Keratinocyte (primary cell): ENCODE measurements at regions not wholly inside any gene's neighbourhood (a gene's known extent, or its start where the extent isn't known, plus 50 kb on each side); places are given as distances from the start of the nearest gene placed in this dataset.

Source experiments
- DNase-seq: peaks from one replicate; pipeline ENCODE4 v3.0.0-alpha.2; 2011; ENCODE audit warnings: low read depth, missing footprints, low spot score
- FAIRE-seq: peaks from 2 replicates; lab custom pipeline; 2011; peaks lifted over from hg19 to GRCh38; lab: Jason Lieb, UNC
- H2AFZ ChIP-seq: 2 replicates; pipeline ENCODE4 v1.6.0; 2012; ENCODE audit warnings: low read length, control low read depth, inconsistent platforms; ENCODE audit not compliant: control insufficient read depth
- H3K27ac ChIP-seq: 2 replicates; pipeline ENCODE4 v1.5.1; 2011; ENCODE audit warnings: low read length; ENCODE audit not compliant: control insufficient read depth, insufficient read depth
- H3K27me3 ChIP-seq: 3 replicates; pipeline ENCODE4 v1.6.0; 2011; ENCODE audit warnings: low read length; ENCODE audit not compliant: control insufficient read depth, insufficient read depth; ENCODE audit errors: extremely low read depth
- H3K36me3 ChIP-seq, 2 experiments: 2 replicates in 1 of 2; 3 replicates in 1 of 2; pipeline ENCODE4 v1.5.1; 2011; ENCODE audit warnings: low read length in 2 of 2, mild to moderate bottlenecking in 1 of 2; ENCODE audit not compliant: control insufficient read depth in 2 of 2, insufficient read depth in 2 of 2; ENCODE audit errors: extremely low read depth in 1 of 2
- H3K4me1 ChIP-seq: 3 replicates; pipeline ENCODE4 v1.5.1; 2011; ENCODE audit warnings: low read length; ENCODE audit not compliant: control insufficient read depth, insufficient read depth; ENCODE audit errors: extremely low read depth
- H3K4me2 ChIP-seq: 3 replicates; pipeline ENCODE4 v1.6.0; 2011; ENCODE audit warnings: low read depth, low read length; ENCODE audit not compliant: control insufficient read depth, insufficient read depth; ENCODE audit errors: extremely low read depth
- H3K4me3 ChIP-seq, 3 experiments: fragments of 200-600 bp in 1 of 3; sonication (generic) in 1 of 3; 2 replicates in 2 of 3; 3 replicates in 1 of 3; pipeline ENCODE4 v1.5.1; 2011 to 2016; ENCODE audit warnings: low read length in 3 of 3, mild to moderate bottlenecking in 3 of 3, control low read depth in 2 of 3, inconsistent platforms in 1 of 3, low read depth in 1 of 3, mixed read lengths in 1 of 3, mixed run types in 1 of 3, moderate library complexity in 1 of 3; ENCODE audit not compliant: control insufficient read depth in 2 of 3, insufficient read depth in 2 of 3; ENCODE audit errors: extremely low read depth in 1 of 3
- H3K79me2 ChIP-seq: 2 replicates; pipeline ENCODE4 v1.6.0; 2012; ENCODE audit warnings: low read length; ENCODE audit not compliant: control insufficient read depth, insufficient read depth
- H3K9ac ChIP-seq: 3 replicates; pipeline ENCODE4 v1.6.0; 2011; ENCODE audit warnings: low read length; ENCODE audit not compliant: control insufficient read depth, insufficient read depth; ENCODE audit errors: extremely low read depth
- H3K9me1 ChIP-seq: 3 replicates; pipeline ENCODE4 v1.6.0; 2011; ENCODE audit warnings: low read length; ENCODE audit not compliant: control insufficient read depth, insufficient read depth; ENCODE audit errors: extremely low read depth
- H3K9me3 ChIP-seq: 2 replicates; pipeline ENCODE4 v1.5.1; 2012; ENCODE audit warnings: low read depth, low read length; ENCODE audit not compliant: control insufficient read depth
- H4K20me1 ChIP-seq: 3 replicates; pipeline ENCODE4 v1.6.0; 2011; ENCODE audit warnings: low read length; ENCODE audit not compliant: control insufficient read depth, insufficient read depth; ENCODE audit errors: extremely low read depth
- CTCF ChIP-seq, 3 experiments: IDR thresholded peaks in 1 of 3; conservative IDR thresholded peaks in 1 of 3; optimal IDR thresholded peaks in 1 of 3; 2 replicates in 2 of 3; 3 replicates in 1 of 3; pipeline versions ENCODE3 to v1.5.1; 2011; ENCODE audit warnings: low read length in 3 of 3, mild to moderate bottlenecking in 3 of 3, moderate library complexity in 2 of 3, control low read depth in 1 of 3, inconsistent platforms in 1 of 3; ENCODE audit not compliant: insufficient read depth in 2 of 3; ENCODE audit errors: extremely low read depth in 1 of 3
- EZH2 ChIP-seq: IDR thresholded peaks from one replicate; pipeline ENCODE4 v1.6.1; 2012; ENCODE audit warnings: inconsistent platforms, mild to moderate bottlenecking, low read length, moderate library complexity
- dilution Hi-C: fragments of 300-500 bp; cut with MboI; formaldehyde crosslinking; loops from one replicate; pipeline ENCODE4 v1.7.0; 2020; ENCODE audit warnings: low sequenced_read_pairs; ENCODE audit not compliant: extremely low pct_ligation_motif_present

DNA sequence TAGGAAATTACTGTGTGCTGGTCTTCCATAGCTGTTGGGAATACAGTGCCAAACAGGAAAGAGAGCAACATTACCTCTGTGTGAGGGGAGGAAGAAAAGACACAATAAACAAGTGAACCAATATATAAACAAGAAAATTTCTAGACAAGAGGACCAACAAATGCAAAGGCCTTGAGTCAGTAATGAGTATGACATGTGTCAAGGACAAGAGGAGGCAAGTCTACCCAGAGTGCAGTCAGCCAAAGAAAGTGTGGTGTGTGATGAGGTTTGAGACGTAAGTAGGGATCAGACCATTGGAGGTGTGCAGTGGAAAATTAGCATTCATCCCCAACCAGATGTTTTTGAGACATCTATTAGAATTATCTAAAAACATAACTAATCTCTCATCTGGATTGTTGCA, 69.5 kb upstream of the CDH6 start:
- H3K27me3 ChIP-seq, result no peaks in the 10 kb centered on the region
- no peak overlapping the region for H3K4me3 ChIP-seq
- H3K36me3 ChIP-seq, result no peaks in the 10 kb centered on the region
- H3K9me3 ChIP-seq, result no peaks in the 10 kb centered on the region
- H4K20me1 ChIP-seq, result no peaks in the 10 kb centered on the region
- DNase-seq, result no peak
- H3K4me1 ChIP-seq, result no peaks in the 10 kb centered on the region
- no peak overlapping the region for H3K4me2 ChIP-seq
- TF ChIP-seq CTCF (optimal IDR thresholded peaks at IDR 0.05 in 1 of 3, IDR thresholded peaks at IDR 0.05 in 1 of 3, conservative IDR thresholded peaks at IDR 0.05 in 1 of 3; ENCODE audit: extremely low read depth in 1 of 3, insufficient read depth in 2 of 3, low read length in 3 of 3) (no peak), EZH2 (no peak)
- H3K27ac ChIP-seq, result no peak overlapping the region
- H3K9ac ChIP-seq, result no peak overlapping the region
- H3K79me2 ChIP-seq, result no peaks in the 10 kb centered on the region
- H2AFZ ChIP-seq, result no peak overlapping the region
- dilution Hi-C loops, result no loop called here
- no peak for FAIRE-seq
- no peaks in the 10 kb centered on the region for H3K9me1 ChIP-seq

DNA sequence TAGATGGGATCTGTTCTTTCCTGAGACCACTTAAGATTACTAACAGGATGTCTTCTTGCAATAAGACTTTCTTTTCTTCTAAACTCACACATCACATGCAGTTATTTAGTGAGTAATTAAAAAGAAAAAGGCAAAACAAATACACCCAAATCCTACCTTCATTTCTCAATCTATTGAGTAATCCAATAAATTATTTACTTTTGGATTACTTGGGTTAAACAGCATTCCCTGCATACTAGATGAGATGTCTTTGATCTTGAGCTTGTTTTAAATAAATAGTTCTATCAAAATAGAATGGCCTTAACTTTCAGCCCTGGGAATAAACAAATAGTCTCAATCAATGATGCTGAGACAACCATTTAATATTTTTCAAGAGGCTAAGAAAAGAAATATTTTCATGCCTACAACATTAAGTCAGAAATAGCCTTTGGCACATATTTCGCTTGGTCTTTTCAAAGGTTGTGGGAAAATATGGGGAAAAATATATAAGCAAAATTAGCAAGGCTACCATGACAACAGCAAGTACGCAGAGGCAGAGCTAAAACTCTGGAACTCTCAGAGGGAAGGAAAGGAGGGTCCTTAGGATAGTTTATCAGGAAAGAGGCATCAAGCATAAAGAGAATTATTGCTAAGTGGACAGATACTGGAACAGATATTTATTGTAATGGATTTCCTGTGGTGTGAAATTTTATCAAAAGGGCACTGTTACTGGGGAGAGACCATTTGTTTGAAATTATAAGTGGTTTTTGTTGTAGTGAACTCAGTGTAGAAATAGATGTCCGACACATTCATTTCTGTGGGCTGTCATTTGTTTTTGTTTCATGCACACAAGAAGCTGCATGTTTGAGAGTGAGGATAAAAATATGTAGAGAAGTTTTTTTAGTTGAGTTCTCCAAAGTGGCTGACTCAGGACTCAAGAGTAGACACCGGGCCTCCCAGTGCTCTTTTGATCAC, 70.2 kb upstream of the CDH6 start:
- Histone ChIP-seq H3K4me1 (no peaks in the 10 kb centered on the region), H3K9me1 (no peaks in the 10 kb centered on the region), H3K79me2 (no peaks in the 10 kb centered on the region), H3K27ac (no peak overlapping the region), H3K4me2 (no peak overlapping the region), H3K27me3 (no peaks in the 10 kb centered on the region), H3K4me3 (no peak overlapping the region), H3K9ac (no peak overlapping the region), H2AFZ (no peak overlapping the region), H3K36me3 (no peaks in the 10 kb centered on the region), H3K9me3 (no peaks in the 10 kb centered on the region), H4K20me1 (no peaks in the 10 kb centered on the region)
- TF ChIP-seq CTCF (optimal IDR thresholded peaks at IDR 0.05 in 1 of 3, IDR thresholded peaks at IDR 0.05 in 1 of 3, conservative IDR thresholded peaks at IDR 0.05 in 1 of 3; ENCODE audit: extremely low read depth in 1 of 3, insufficient read depth in 2 of 3, low read length in 3 of 3), result no peak
- TF ChIP-seq EZH2, result no peak
- dilution Hi-C loops, result no loop called here
- DNase-seq, result no peak
- FAIRE-seq, result no peak
